Chondrocyte (in vitro differentiated cells): ENCODE measurements at regions not wholly inside any gene's neighbourhood (a gene's known extent, or its start where the extent isn't known, plus 50 kb on each side); places are given as distances from the start of the nearest gene placed in this dataset.

Experiments
- DNase-seq: peaks from one replicate; pipeline ENCODE4 v3.0.0; 2021; ENCODE audit warnings: mixed read lengths, low spot score
- H3K27ac Mint-ChIP-seq: one replicate; pipeline ENCODE4 v1.8.0; 2021; ENCODE audit warnings: mild to moderate bottlenecking, moderate library complexity, mixed read lengths; ENCODE audit not compliant: unreplicated experiment
- H3K27me3 Mint-ChIP-seq: 2 replicates; pipeline ENCODE4 v1.8.0; 2021; ENCODE audit warnings: low read depth, mixed read lengths
- H3K36me3 Mint-ChIP-seq: 2 replicates; pipeline ENCODE4 v1.8.0; 2021; ENCODE audit warnings: low read depth, mixed read lengths
- H3K4me1 Mint-ChIP-seq: 2 replicates; pipeline ENCODE4 v1.8.0; 2021; ENCODE audit warnings: low read depth, mild to moderate bottlenecking, mixed read lengths
- H3K4me3 Mint-ChIP-seq: one replicate; pipeline ENCODE4 v1.8.0; 2021; ENCODE audit warnings: mild to moderate bottlenecking, moderate library complexity, mixed read lengths; ENCODE audit not compliant: unreplicated experiment
- H3K9me3 Mint-ChIP-seq: 2 replicates; pipeline ENCODE4 v1.8.0; 2021; ENCODE audit warnings: low read depth, mixed read lengths
- CTCF ChIP-seq: fragments of 200-600 bp; sonication (generic); IDR thresholded peaks from 2 replicates; pipeline ENCODE4 v1.5.0; 2021; ENCODE audit warnings: antibody characterized with exemption, mild to moderate bottlenecking, moderate library complexity

- no peak for TF ChIP-seq CTCF
- H3K27me3 Mint-ChIP-seq, result no peaks in the 10 kb centered on the region
These were observed 334.1 kb upstream of the RAB6C start for GRCh38 chr2:129645335-129645734.

GRCh38 chr2:129646107-129646506 is 333.4 kb upstream of the RAB6C start:
- no peak for TF ChIP-seq CTCF
- no peak for DNase-seq
- H3K9me3 Mint-ChIP-seq, result peaks cover 12% of the 10 kb centered on the region
- no peaks in the 10 kb centered on the region for H3K27me3 Mint-ChIP-seq
- no peaks in the 10 kb centered on the region for H3K36me3 Mint-ChIP-seq
- no peak overlapping the region for H3K27ac Mint-ChIP-seq
- H3K4me3 Mint-ChIP-seq, result no peak overlapping the region
- no peaks in the 10 kb centered on the region for H3K4me1 Mint-ChIP-seq

More at GRCh38 chr2:129645335-129645734, 334.1 kb upstream of the RAB6C start:
- no peaks in the 10 kb centered on the region for H3K4me1 Mint-ChIP-seq
- no peak for DNase-seq
- H3K4me3 Mint-ChIP-seq, result no peak overlapping the region
- H3K27ac Mint-ChIP-seq, result no peak overlapping the region
- H3K9me3 Mint-ChIP-seq, result peaks cover 12% of the 10 kb centered on the region
- no peaks in the 10 kb centered on the region for H3K36me3 Mint-ChIP-seq

- Mint-ChIP-seq H3K9me3 (peaks cover 3% of the 10 kb centered on the region), H3K4me3 (no peak overlapping the region), H3K27me3 (peaks cover 1% of the 10 kb centered on the region), H3K36me3 (no peaks in the 10 kb centered on the region), H3K27ac (no peak overlapping the region), H3K4me1 (no peaks in the 10 kb centered on the region)
- TF ChIP-seq CTCF, result no peak
- no peak for DNase-seq
These were observed 326.2 kb upstream of the RAB6C start for GRCh38 chr2:129653246-129653645.

GRCh38 chr2:129654331-129654730 is 325.1 kb upstream of the RAB6C start:
- Mint-ChIP-seq H3K9me3 (peaks cover 8% of the 10 kb centered on the region), H3K36me3 (no peaks in the 10 kb centered on the region), H3K4me1 (no peaks in the 10 kb centered on the region), H3K27ac (no peak overlapping the region), H3K27me3 (peaks cover 3% of the 10 kb centered on the region), H3K4me3 (no peak overlapping the region)
- TF ChIP-seq CTCF, result no peak
- no peak for DNase-seq

GRCh38 chr2:129656081-129656598 is 323.3 kb upstream of the RAB6C start:
- DNase-seq, result no peak
- Mint-ChIP-seq H3K27me3 (peaks cover 3% of the 10 kb centered on the region), H3K27ac (no peak overlapping the region), H3K4me1 (no peaks in the 10 kb centered on the region), H3K9me3 (peaks cover 12% of the 10 kb centered on the region), H3K4me3 (no peak overlapping the region), H3K36me3 (no peaks in the 10 kb centered on the region)
- no peak for TF ChIP-seq CTCF
